ENCODE measurements at regions not wholly inside any gene's neighbourhood (a gene's known extent, or its start where the extent isn't known, plus 50 kb on each side); places are given as distances from the start of the nearest gene placed in this dataset.

- Mint-ChIP-seq H3K4me1 (no peaks in the 10 kb centered on the region), H3K4me3 (no peak overlapping the region), H3K27ac (no peak overlapping the region), H3K9me3 (ENCODE audit: insufficient read depth) (no peaks in the 10 kb centered on the region), H3K27me3 (peaks cover 4% of the 10 kb centered on the region)
- no peak for ATAC-seq (ENCODE audit: low read depth)
- no peak overlapping the region for H3K9ac ChIP-seq (ENCODE audit: low read length)
- ChIA-PET POLR2A (no interaction called here), CTCF (no interaction called here)
- no peak for TF ChIP-seq CTCF (IDR thresholded peaks at IDR 0.05)
- no peak for TF ChIP-seq EZH2 (IDR thresholded peaks at IDR 0.05; ENCODE audit: borderline replicate concordance, insufficient read depth, low read depth, low read length, poor library complexity, severe bottlenecking)
- H3K4me1 ChIP-seq (ENCODE audit: control insufficient read depth in 2 of 2, insufficient read depth in 2 of 2, low read length in 2 of 2): no peaks in the 10 kb centered on the region
- no peaks in the 10 kb centered on the region for H3K27me3 ChIP-seq (replicated peaks in 1 of 4; ENCODE audit: control extremely low read depth in 1 of 4, control insufficient read depth in 3 of 4, insufficient read depth in 4 of 4, low read length in 3 of 4)
- H4K20me1 ChIP-seq (ENCODE audit: control insufficient read depth, insufficient read depth, low read length, poor library complexity, severe bottlenecking): no peaks in the 10 kb centered on the region
- no peak overlapping the region for H2AFZ ChIP-seq (ENCODE audit: insufficient read depth, low read depth, low read length, poor library complexity, severe bottlenecking)
- H3K9me3 ChIP-seq (ENCODE audit: control extremely low read depth in 1 of 3, control insufficient read depth in 2 of 3, insufficient read depth in 1 of 3, low read length in 2 of 3): no peaks in the 10 kb centered on the region
- no peak overlapping the region for H3K27ac ChIP-seq (ENCODE audit: low read length in 2 of 2)
- DNase-seq: no peak
- H3K36me3 ChIP-seq (replicated peaks in 1 of 2; ENCODE audit: control extremely low read depth in 1 of 2, control insufficient read depth in 1 of 2, extremely low read depth in 1 of 2, insufficient read depth in 2 of 2, low read length in 1 of 2): no peaks in the 10 kb centered on the region
- H3K79me2 ChIP-seq (ENCODE audit: control insufficient read depth, insufficient read depth, low read length): no peaks in the 10 kb centered on the region
- no peak overlapping the region for H3K4me3 ChIP-seq (ENCODE audit: control extremely low read depth in 1 of 5, extremely low read depth in 1 of 5, insufficient read depth in 1 of 5, low read depth in 2 of 5, low read length in 4 of 5)
- H3K4me2 ChIP-seq (replicated peaks; ENCODE audit: low read depth, low read length, poor library complexity, severe bottlenecking): no peak overlapping the region
- intact Hi-C loops (cut with micrococcal nuclease): no loop called here
- 56% methylated on average over 1 of the region's 1 CpG for WGBS (ENCODE audit: insufficient coverage)
Measured at GRCh38 chr13:21967871-21968270, 297.0 kb downstream of the FGF9 start.

- H3K4me3 Mint-ChIP-seq: no peak overlapping the region
- ChIA-PET CTCF (no interaction called here), POLR2A (no interaction called here)
- no peak overlapping the region for H3K27ac Mint-ChIP-seq
- Histone ChIP-seq H3K79me2 (ENCODE audit: control insufficient read depth, insufficient read depth, low read length) (no peaks in the 10 kb centered on the region), H2AFZ (ENCODE audit: insufficient read depth, low read depth, low read length, poor library complexity, severe bottlenecking) (no peak overlapping the region), H3K27ac (ENCODE audit: low read length in 2 of 2) (no peak overlapping the region), H3K36me3 (replicated peaks in 1 of 2; ENCODE audit: control extremely low read depth in 1 of 2, control insufficient read depth in 1 of 2, extremely low read depth in 1 of 2, insufficient read depth in 2 of 2, low read length in 1 of 2) (no peaks in the 10 kb centered on the region), H4K20me1 (ENCODE audit: control insufficient read depth, insufficient read depth, low read length, poor library complexity, severe bottlenecking) (no peaks in the 10 kb centered on the region), H3K27me3 (replicated peaks in 1 of 4; ENCODE audit: control extremely low read depth in 1 of 4, control insufficient read depth in 3 of 4, insufficient read depth in 4 of 4, low read length in 3 of 4) (no peaks in the 10 kb centered on the region), H3K9me3 (ENCODE audit: control extremely low read depth in 1 of 3, control insufficient read depth in 2 of 3, insufficient read depth in 1 of 3, low read length in 2 of 3) (no peaks in the 10 kb centered on the region), H3K4me2 (replicated peaks; ENCODE audit: low read depth, low read length, poor library complexity, severe bottlenecking) (no peak overlapping the region), H3K4me3 (ENCODE audit: control extremely low read depth in 1 of 5, extremely low read depth in 1 of 5, insufficient read depth in 1 of 5, low read depth in 2 of 5, low read length in 4 of 5) (no peak overlapping the region), H3K4me1 (ENCODE audit: control insufficient read depth in 2 of 2, insufficient read depth in 2 of 2, low read length in 2 of 2) (no peaks in the 10 kb centered on the region), H3K9ac (ENCODE audit: low read length) (no peak overlapping the region)
- WGBS (ENCODE audit: insufficient coverage): 96% methylated on average over 6 of the region's 7 CpGs
- no peaks in the 10 kb centered on the region for H3K4me1 Mint-ChIP-seq
- no peak for ATAC-seq (ENCODE audit: low read depth)
- DNase-seq: no peak
- peaks cover 4% of the 10 kb centered on the region for H3K27me3 Mint-ChIP-seq
- no peak for TF ChIP-seq EZH2 (IDR thresholded peaks at IDR 0.05; ENCODE audit: borderline replicate concordance, insufficient read depth, low read depth, low read length, poor library complexity, severe bottlenecking)
- no peak for TF ChIP-seq CTCF (IDR thresholded peaks at IDR 0.05)
- intact Hi-C loops (cut with micrococcal nuclease): no loop called here
- no peaks in the 10 kb centered on the region for H3K9me3 Mint-ChIP-seq (ENCODE audit: insufficient read depth)
Measured at GRCh38 chr13:21970172-21970571, 299.3 kb downstream of the FGF9 start.

All from B cell (primary cell).